HEK293 (cell line): ENCODE measurements at regions not wholly inside any gene's neighbourhood (a gene's known extent, or its start where the extent isn't known, plus 50 kb on each side); places are given as distances from the start of the nearest gene placed in this dataset.

Experiments
- CTCF ChIA-PET: fragments of 350-600 bp; formaldehyde crosslinking; extraction: SDS; loops from one replicate; lab custom pipeline; 2021; ENCODE audit warnings: antibody characterized with exemption; lab: Yijun Ruan, JAX
- POLR2A ChIA-PET: fragments of 300-600 bp; formaldehyde crosslinking; extraction: SDS; loops from one replicate; lab custom pipeline; 2020; ENCODE audit warnings: antibody characterized with exemption, inconsistent platforms; lab: Yijun Ruan, JAX
- H3K27ac ChIP-seq: fragments of 200-500 bp; sonication (Bioruptor generic); 2 replicates; pipeline ENCODE4 v1.5.1; 2014; ENCODE audit warnings: low read depth, low read length, control low read depth, inconsistent platforms; ENCODE audit errors: extremely low read depth
- H3K36me3 ChIP-seq, 2 experiments: fragments of 200-500 bp in 1 of 2; sonication (Bioruptor generic) in 1 of 2; 1 replicate in 1 of 2; 2 replicates in 1 of 2; pipeline ENCODE4 v1.5.1; 2014 to 2017; ENCODE audit warnings: inconsistent platforms in 2 of 2, low read length in 2 of 2; ENCODE audit not compliant: control insufficient read depth in 2 of 2, insufficient read depth in 1 of 2
- H3K4me1 ChIP-seq: fragments of 200-500 bp; sonication (Bioruptor generic); 2 replicates; pipeline ENCODE4 v1.5.1; 2014; ENCODE audit warnings: mild to moderate bottlenecking, low read length, inconsistent platforms; ENCODE audit not compliant: control insufficient read depth, insufficient read depth
- H3K4me3 ChIP-seq: 2 replicates; pipeline ENCODE4 v1.5.1; 2011; ENCODE audit warnings: low read depth, mild to moderate bottlenecking, control low read depth, low read length, moderate library complexity
- H3K9me3 ChIP-seq: fragments of 200-500 bp; sonication (Bioruptor generic); 2 replicates; pipeline ENCODE4 v1.5.1; 2014; ENCODE audit warnings: low read depth, low read length, inconsistent platforms; ENCODE audit not compliant: control insufficient read depth, insufficient read depth
- GLI2 ChIP-seq: fragments of 450-650 bp; formaldehyde crosslinking; IDR thresholded peaks from 2 replicates; pipeline ENCODE4; 2017; ENCODE audit warnings: missing biosample characterization, missing genetic modification characterization, low read depth, borderline replicate concordance
- KLF16 ChIP-seq: fragments of 450-650 bp; formaldehyde crosslinking; IDR thresholded peaks from 2 replicates; pipeline ENCODE4 v1.5.1; 2017; ENCODE audit warnings: missing biosample characterization, missing genetic modification characterization
- KLF7 ChIP-seq: fragments of 450-650 bp; formaldehyde crosslinking; IDR thresholded peaks from 2 replicates; pipeline ENCODE4 v1.5.1; 2016; ENCODE audit warnings: missing biosample characterization, missing genetic modification characterization, borderline replicate concordance
- WT1 ChIP-seq: fragments of 450-650 bp; formaldehyde crosslinking; IDR thresholded peaks from 2 replicates; pipeline ENCODE4 v1.5.1; 2016; ENCODE audit warnings: missing biosample characterization, missing genetic modification characterization
- ZBTB21 ChIP-seq: fragments of 450-650 bp; formaldehyde crosslinking; IDR thresholded peaks from 2 replicates; pipeline ENCODE4 v1.5.1; 2017; ENCODE audit warnings: missing biosample characterization, missing genetic modification characterization
- ZBTB49 ChIP-seq: fragments of 450-650 bp; formaldehyde crosslinking; IDR thresholded peaks from 2 replicates; pipeline ENCODE4 v1.5.1; 2016; ENCODE audit warnings: missing biosample characterization, missing genetic modification characterization, low read depth
- ZEB2 ChIP-seq: fragments of 450-650 bp; formaldehyde crosslinking; IDR thresholded peaks from 2 replicates; pipeline ENCODE4 v1.5.1; 2016; ENCODE audit warnings: missing biosample characterization, missing genetic modification characterization
- ZIC2 ChIP-seq: fragments of 450-650 bp; formaldehyde crosslinking; IDR thresholded peaks from 2 replicates; pipeline ENCODE4 v1.5.1; 2016; ENCODE audit warnings: missing biosample characterization, missing genetic modification characterization
- ZNF121 ChIP-seq: fragments of 450-650 bp; formaldehyde crosslinking; IDR thresholded peaks from 2 replicates; pipeline ENCODE4 v1.5.1; 2016; ENCODE audit warnings: missing biosample characterization, missing genetic modification characterization
- ZNF146 ChIP-seq: fragments of 450-650 bp; formaldehyde crosslinking; IDR thresholded peaks from 2 replicates; pipeline ENCODE4 v1.5.1; 2016; ENCODE audit warnings: missing biosample characterization, missing genetic modification characterization
- ZNF148 ChIP-seq: fragments of 450-650 bp; formaldehyde crosslinking; IDR thresholded peaks from 2 replicates; pipeline ENCODE4 v1.5.0; 2017; ENCODE audit warnings: missing biosample characterization, missing genetic modification characterization, borderline replicate concordance
- ZNF2 ChIP-seq: fragments of 450-650 bp; formaldehyde crosslinking; IDR thresholded peaks from 2 replicates; pipeline ENCODE4 v1.5.1; 2016; ENCODE audit warnings: missing biosample characterization, missing genetic modification characterization
- ZNF211 ChIP-seq: fragments of 450-650 bp; formaldehyde crosslinking; IDR thresholded peaks from 2 replicates; pipeline ENCODE4 v1.5.1; 2016; ENCODE audit warnings: low read depth, missing biosample characterization, missing genetic modification characterization
- ZNF324 ChIP-seq: fragments of 450-650 bp; formaldehyde crosslinking; IDR thresholded peaks from 2 replicates; pipeline ENCODE4 v1.5.1; 2016; ENCODE audit warnings: missing biosample characterization, missing genetic modification characterization
- ZNF394 ChIP-seq: fragments of 450-650 bp; formaldehyde crosslinking; IDR thresholded peaks from 2 replicates; pipeline ENCODE4 v1.5.1; 2016; ENCODE audit warnings: missing biosample characterization, missing genetic modification characterization, mild to moderate bottlenecking, moderate library complexity, borderline replicate concordance
- ZNF416 ChIP-seq: fragments of 450-650 bp; formaldehyde crosslinking; IDR thresholded peaks from 2 replicates; pipeline ENCODE4 v1.5.1; 2016; ENCODE audit warnings: missing biosample characterization, missing genetic modification characterization
- ZNF423 ChIP-seq: fragments of 450-650 bp; formaldehyde crosslinking; IDR thresholded peaks from 2 replicates; pipeline ENCODE4 v1.5.1; 2016; ENCODE audit warnings: missing biosample characterization, missing genetic modification characterization
- ZNF488 ChIP-seq: fragments of 450-650 bp; formaldehyde crosslinking; IDR thresholded peaks from 2 replicates; pipeline ENCODE4 v1.5.1; 2016; ENCODE audit warnings: missing biosample characterization, missing genetic modification characterization
- ZNF530 ChIP-seq: fragments of 450-650 bp; formaldehyde crosslinking; IDR thresholded peaks from 2 replicates; pipeline ENCODE4 v1.5.1; 2016; ENCODE audit warnings: low read depth, missing biosample characterization, missing genetic modification characterization
- ZNF639 ChIP-seq: fragments of 450-650 bp; formaldehyde crosslinking; IDR thresholded peaks from 2 replicates; pipeline ENCODE4 v1.5.1; 2016; ENCODE audit warnings: missing biosample characterization, missing genetic modification characterization
- ZNF654 ChIP-seq: fragments of 450-650 bp; formaldehyde crosslinking; IDR thresholded peaks from 2 replicates; pipeline ENCODE4 v1.5.1; 2016; ENCODE audit warnings: low read depth, missing biosample characterization, missing genetic modification characterization
- ZNF660 ChIP-seq: fragments of 450-650 bp; IDR thresholded peaks from 2 replicates; pipeline ENCODE4 v1.5.1; 2018; ENCODE audit warnings: missing biosample characterization, mild to moderate bottlenecking, missing genetic modification characterization
- ZNF768 ChIP-seq: fragments of 450-650 bp; formaldehyde crosslinking; IDR thresholded peaks from 2 replicates; pipeline ENCODE4 v1.5.1; 2018; ENCODE audit warnings: missing biosample characterization, mild to moderate bottlenecking, missing genetic modification characterization
- ZSCAN23 ChIP-seq: fragments of 450-650 bp; formaldehyde crosslinking; IDR thresholded peaks from 2 replicates; pipeline ENCODE4 v1.5.1; 2016; ENCODE audit warnings: missing biosample characterization, missing genetic modification characterization
- TF ChIP-seq, protein P1 (sequence below): fragments of 450-650 bp; formaldehyde crosslinking; IDR thresholded peaks from 2 replicates; pipeline ENCODE4 v1.5.1; 2017; ENCODE audit warnings: missing biosample characterization, missing genetic modification characterization
- TF ChIP-seq, protein P2 (sequence below): fragments of 450-650 bp; formaldehyde crosslinking; IDR thresholded peaks from 2 replicates; pipeline ENCODE4 v1.5.1; 2016; ENCODE audit warnings: missing biosample characterization, missing genetic modification characterization

- TF ChIP-seq, protein P1, sequence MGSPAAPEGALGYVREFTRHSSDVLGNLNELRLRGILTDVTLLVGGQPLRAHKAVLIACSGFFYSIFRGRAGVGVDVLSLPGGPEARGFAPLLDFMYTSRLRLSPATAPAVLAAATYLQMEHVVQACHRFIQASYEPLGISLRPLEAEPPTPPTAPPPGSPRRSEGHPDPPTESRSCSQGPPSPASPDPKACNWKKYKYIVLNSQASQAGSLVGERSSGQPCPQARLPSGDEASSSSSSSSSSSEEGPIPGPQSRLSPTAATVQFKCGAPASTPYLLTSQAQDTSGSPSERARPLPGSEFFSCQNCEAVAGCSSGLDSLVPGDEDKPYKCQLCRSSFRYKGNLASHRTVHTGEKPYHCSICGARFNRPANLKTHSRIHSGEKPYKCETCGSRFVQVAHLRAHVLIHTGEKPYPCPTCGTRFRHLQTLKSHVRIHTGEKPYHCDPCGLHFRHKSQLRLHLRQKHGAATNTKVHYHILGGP (tag by site-specific recombination): no peak
- TF ChIP-seq ZNF394 (tag by site-specific recombination) (no peak), ZNF654 (no peak), ZNF416 (tag by site-specific recombination) (no peak), ZNF488 (tag by site-specific recombination) (no peak), ZBTB21 (tag by site-specific recombination) (no peak), ZNF2 (tag by site-specific recombination) (no peak)
- TF ChIP-seq, protein P2, sequence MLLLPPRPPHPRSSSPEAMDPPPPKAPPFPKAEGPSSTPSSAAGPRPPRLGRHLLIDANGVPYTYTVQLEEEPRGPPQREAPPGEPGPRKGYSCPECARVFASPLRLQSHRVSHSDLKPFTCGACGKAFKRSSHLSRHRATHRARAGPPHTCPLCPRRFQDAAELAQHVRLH: no peak
Observed at GRCh38 chr6:141593311-141593710, 539.4 kb upstream of the GJE1 start (continued).

- no peak overlapping the region for H3K27ac ChIP-seq
- H3K4me3 ChIP-seq: no peak overlapping the region
- no peaks in the 10 kb centered on the region for H3K4me1 ChIP-seq
- ChIA-PET CTCF (interaction anchor here (0.7 kb wide), 1 partner anchor 215 kb away, joined by 3 read pairs; no protein-coding TSS in a partner anchor), POLR2A (no interaction called here)
- H3K9me3 ChIP-seq: no peaks in the 10 kb centered on the region
- TF ChIP-seq ZNF148 (no peak), ZNF121 (tag by site-specific recombination) (no peak), ZNF639 (tag by site-specific recombination) (no peak), ZIC2 (no peak), ZNF423 (tag by site-specific recombination) (no peak), KLF7 (tag by site-specific recombination) (no peak), ZNF530 (tag by site-specific recombination) (no peak), GLI2 (no peak), ZBTB49 (tag by site-specific recombination) (no peak), ZNF768 (tag by site-specific recombination) (no peak), KLF16 (tag by site-specific recombination) (no peak), ZNF146 (tag by site-specific recombination) (no peak), ZNF211 (tag by site-specific recombination) (no peak), ZNF660 (tag by site-specific recombination) (no peak), WT1 (no peak), ZSCAN23 (tag by site-specific recombination) (no peak), ZNF324 (tag by site-specific recombination) (no peak), ZEB2 (tag by site-specific recombination) (no peak)
- no peaks in the 10 kb centered on the region for H3K36me3 ChIP-seq
Observed at GRCh38 chr6:141587482-141588266, 545.1 kb upstream of the GJE1 start.
